NCI-H82 treated with DMSO at 0.1 percent for 48 hours (cell line): ENCODE measurements at regions not wholly inside any gene's neighbourhood (a gene's known extent, or its start where the extent isn't known, plus 50 kb on each side); places are given as distances from the start of the nearest gene placed in this dataset.

Experiments
- DNase-seq: peaks from one replicate; lab custom pipeline; 2025; ENCODE audit not compliant: unreplicated experiment; lab: John Stamatoyannopoulos, UW

GRCh38 chr1:214823311-214824117, 220.5 kb downstream of the CENPF start:
- no peak for DNase-seq

- no peak for DNase-seq
Observed at GRCh38 chr1:214824763-214825162, 221.8 kb downstream of the CENPF start.

GRCh38 chr1:214826619-214827018, 223.6 kb downstream of the CENPF start:
- no peak for DNase-seq

- DNase-seq, result no peak
Observed at GRCh38 chr1:214827883-214828282, 224.9 kb downstream of the CENPF start.

- no peak for DNase-seq
Observed at GRCh38 chr1:214830941-214831340, 227.9 kb downstream of the CENPF start.

- no peak for DNase-seq
Observed at GRCh38 chr1:214831956-214832355, 229.0 kb downstream of the CENPF start.

GRCh38 chr1:214833178-214833756, 230.3 kb downstream of the CENPF start:
- DNase-seq, result peak; percentile 32

GRCh38 chr1:214837376-214837775, 234.4 kb downstream of the CENPF start:
- no peak for DNase-seq

- DNase-seq, result no peak
Observed at GRCh38 chr1:214838351-214838750, 235.4 kb downstream of the CENPF start.

GRCh38 chr1:214840356-214840755, 237.4 kb downstream of the CENPF start:
- DNase-seq, result no peak

- DNase-seq, result no peak
Observed at GRCh38 chr1:214842856-214843255, 239.7 kb upstream of the KCNK2 start.

GRCh38 chr1:214843281-214843680, 239.3 kb upstream of the KCNK2 start:
- no peak for DNase-seq

- DNase-seq, result peak; percentile 83
Observed at GRCh38 chr1:214844319-214844718, 238.2 kb upstream of the KCNK2 start.

- DNase-seq, result no peak
Observed at GRCh38 chr1:214846276-214846675, 236.3 kb upstream of the KCNK2 start.

GRCh38 chr1:214847071-214847810, 235.3 kb upstream of the KCNK2 start:
- no peak for DNase-seq

- no peak for DNase-seq
Observed at GRCh38 chr1:214848101-214848500, 234.4 kb upstream of the KCNK2 start.

- no peak for DNase-seq
Observed at GRCh38 chr1:214850432-214851050, 232.0 kb upstream of the KCNK2 start.

- DNase-seq, result no peak
Observed at GRCh38 chr1:214853340-214853739, 229.2 kb upstream of the KCNK2 start.

GRCh38 chr1:214854126-214854875, 228.2 kb upstream of the KCNK2 start:
- no peak for DNase-seq

- DNase-seq, result no peak
Observed at GRCh38 chr1:214856843-214857242, 225.7 kb upstream of the KCNK2 start.

GRCh38 chr1:214857716-214858115, 224.8 kb upstream of the KCNK2 start:
- DNase-seq, result no peak
